GM19328 (cell line): ENCODE measurements at regions not wholly inside any gene's neighbourhood (a gene's known extent, or its start where the extent isn't known, plus 50 kb on each side); places are given as distances from the start of the nearest gene placed in this dataset.
"Not testable (repeated sequence)": the region's sequence is repeated elsewhere in the genome, so short reads cannot be mapped to it uniquely, and the experiment has no call there.

Experiments used
- ATAC-seq: cut with Tn5 transposase; IDR thresholded peaks from one replicate; pipeline ENCODE4 v1.9.1; 2021; ENCODE audit warnings: mild to moderate bottlenecking, moderate library complexity; ENCODE audit not compliant: unreplicated experiment

DNA sequence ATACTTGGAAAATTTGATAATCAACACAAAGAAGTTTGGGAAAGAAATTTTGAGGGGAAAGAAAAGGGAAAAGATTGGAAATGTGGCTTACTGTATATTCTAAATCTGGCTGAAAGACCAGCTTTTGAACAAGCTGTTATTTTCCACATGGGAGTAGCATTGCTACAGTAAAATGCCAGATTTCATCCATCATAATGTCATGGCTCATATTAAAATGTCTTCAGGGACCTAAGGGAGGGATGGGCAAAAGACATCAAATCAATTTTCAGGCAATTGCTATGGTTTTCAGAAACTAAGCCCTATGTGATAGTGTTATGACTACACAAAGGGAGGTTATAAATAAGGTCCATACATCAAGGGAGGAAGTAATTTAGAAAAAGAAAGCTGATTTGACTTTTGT, 1116.9 kb upstream of the CELF2 start:
- ATAC-seq = no peak

DNA sequence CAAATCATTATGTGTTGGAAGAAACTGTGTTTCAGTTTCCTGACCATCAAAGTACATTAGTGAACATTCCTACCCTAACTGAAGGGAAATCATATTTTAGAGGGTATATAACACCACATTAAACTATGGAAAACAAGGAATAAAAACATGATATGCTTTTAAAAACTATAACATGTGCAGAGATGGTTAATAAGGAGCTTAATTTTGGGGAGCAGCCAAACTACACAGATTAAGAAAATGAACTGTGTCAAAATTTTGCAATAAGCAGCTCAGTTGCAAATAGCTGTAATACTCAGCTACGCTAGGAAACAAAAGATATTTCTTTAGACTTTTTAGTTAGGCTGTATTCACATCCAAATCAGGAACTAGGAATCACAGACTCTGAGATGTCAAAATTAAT, 1115.7 kb upstream of the CELF2 start:
- no peak for ATAC-seq

DNA sequence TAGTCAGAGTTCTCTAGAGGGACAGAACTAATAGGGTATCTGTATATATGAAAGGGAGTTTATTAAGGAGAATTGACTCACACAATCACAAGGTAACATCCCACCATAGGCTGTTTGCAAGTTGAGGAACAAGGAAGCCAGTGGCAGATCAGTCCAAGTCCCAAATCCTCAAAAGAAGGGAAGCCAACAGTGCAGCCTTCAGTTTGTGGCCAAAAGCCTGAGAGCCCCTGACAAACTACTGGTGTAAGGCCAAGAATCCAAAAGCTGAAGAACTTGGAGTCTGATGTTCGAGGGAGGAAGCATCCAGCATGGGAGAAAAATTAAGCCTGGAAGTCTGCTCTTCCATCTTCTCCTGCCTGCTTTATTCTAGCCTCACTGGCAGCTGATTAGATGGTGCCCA, 1107.2 kb upstream of the CELF2 start:
- ATAC-seq = no peak

DNA sequence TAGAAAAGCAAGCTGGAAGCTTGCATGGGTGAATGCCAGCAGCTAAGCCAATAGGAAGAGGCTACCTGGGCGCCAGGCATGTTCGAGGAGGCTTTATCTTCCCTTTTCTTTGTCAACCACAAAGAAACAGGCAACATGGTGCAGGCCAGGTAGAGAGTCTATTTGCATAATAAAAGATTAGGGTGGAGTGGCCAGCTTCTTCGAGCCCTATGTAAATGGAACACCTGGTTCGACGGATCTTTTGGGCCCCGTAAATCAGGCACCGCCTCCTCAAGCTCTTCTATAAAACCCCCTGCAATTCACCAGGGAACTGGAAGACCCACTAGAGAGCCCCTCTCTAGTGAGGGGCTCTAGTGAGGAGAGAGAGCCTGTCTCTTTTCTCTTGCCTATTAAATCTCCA, 1106.2 kb upstream of the CELF2 start:
- ATAC-seq = no peak

DNA sequence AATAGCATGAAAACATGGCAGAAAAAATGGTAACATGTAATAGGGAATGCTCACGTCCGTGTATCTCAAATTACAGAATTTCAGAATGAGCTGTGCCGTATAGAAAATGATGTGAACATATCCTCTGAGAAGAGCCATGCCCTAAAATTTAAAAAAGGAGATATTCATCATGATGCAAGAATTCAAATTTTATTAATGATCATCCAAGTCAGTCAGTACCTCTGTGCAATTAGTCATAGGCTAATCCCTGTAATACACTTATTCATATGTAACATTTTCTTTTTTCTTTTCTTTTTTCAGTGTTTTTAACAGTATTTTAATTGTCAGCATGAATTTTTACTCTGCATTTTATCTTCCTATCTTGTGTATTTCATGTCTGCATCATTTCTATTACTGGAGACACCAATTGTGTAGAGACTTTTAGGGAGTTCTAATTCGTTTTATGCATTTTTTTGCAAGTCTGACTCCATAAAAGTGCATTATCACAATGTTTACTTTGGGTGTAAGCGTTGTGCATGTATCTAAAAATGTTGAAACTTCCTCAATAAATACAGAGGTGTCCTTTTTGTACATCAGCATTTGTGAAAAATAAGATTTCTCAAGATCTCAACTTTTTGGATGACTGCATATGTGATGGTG, 1103.7 kb upstream of the CELF2 start:
- no peak for ATAC-seq

DNA sequence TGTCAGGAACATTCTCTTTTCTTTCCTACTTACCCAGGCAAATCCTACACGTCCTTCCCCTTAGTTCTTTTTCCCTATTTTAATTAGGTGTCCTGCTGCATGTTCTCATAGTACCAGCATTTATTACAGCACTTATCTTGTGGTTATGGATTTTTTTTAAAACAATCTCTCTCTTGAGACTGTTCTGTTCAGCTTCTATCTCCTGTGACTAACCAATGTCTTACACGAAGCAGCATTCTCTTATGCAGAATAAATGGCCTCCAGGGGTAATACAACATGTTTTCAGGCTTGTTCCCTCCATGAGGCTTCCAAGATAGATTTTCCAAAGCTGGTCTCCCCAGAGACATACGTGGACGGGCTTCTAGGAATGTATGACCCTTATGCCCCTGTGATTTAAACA, 1096.1 kb upstream of the CELF2 start:
- ATAC-seq = no peak

DNA sequence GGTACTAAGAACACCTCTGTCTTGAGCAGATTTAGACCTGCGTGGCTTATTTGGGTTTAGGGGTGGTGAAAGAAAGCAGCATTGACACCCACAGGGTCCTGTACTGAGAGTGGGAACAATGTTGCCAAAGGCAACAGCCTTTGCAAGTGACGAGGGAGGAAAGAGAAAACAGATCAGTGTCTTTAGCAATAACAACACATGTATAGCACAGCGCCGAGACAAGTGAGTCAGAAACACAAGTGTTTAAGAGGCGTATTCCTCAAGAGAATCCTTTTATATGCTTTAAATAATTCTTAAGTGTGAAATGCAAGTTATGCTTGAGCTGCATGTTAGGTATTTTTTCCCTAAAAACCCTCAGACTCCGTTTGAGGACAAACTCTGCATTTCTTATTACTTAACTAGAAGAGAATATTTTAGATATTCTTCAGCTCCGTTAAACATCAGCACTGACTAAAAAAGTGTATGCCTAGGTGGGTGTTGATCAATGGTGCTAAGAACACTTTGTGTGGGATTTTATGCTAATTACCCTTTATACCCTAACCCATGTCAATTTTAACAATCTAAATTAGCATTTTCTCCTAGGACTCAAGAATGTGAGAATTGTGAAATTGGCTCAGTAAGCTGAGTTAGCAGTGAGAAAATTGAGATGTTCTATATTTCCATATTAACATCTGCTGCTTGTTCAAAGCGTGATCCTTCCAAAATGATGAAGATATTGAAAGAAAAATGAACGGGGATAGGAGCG, 1095.4 kb upstream of the CELF2 start:
- ATAC-seq = no peak

DNA sequence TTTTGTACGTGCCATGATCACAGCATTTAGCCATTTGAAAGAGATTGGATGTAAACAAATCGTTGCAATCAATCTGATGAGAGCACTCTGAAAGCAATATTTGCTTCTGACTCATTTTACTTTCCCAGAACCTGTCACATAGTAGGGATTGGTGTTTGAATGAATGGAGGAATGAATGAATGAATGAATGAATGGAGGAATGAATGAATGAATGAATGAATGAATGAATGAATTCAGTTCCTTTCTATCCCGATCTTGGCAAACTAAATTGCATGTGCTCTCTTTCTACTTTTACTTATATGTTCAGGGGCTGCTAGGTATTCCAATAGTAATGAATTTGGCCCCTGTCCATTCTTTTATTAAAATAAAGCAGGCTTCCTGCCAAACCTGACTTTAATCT, 1091.7 kb upstream of the CELF2 start:
- ATAC-seq = no peak

DNA sequence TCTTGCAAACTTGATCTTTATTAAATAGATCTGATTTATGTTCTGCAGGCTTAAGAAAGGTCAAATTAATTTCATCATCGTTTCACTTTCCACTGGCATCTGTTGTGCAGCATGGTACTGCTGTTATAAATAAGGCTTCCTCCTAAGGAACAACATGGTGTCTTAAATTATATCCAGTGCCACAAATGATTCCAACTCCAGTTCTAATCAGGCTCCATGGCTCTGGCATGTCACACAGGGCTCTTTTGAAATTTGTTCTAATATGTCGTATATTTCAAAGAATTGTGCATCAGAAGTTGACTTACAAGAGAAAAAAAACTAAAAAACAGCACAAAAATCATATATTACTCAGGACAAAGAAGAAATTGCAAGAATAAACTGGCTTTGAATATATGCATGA, 1090.8 kb upstream of the CELF2 start:
- no peak for ATAC-seq

DNA sequence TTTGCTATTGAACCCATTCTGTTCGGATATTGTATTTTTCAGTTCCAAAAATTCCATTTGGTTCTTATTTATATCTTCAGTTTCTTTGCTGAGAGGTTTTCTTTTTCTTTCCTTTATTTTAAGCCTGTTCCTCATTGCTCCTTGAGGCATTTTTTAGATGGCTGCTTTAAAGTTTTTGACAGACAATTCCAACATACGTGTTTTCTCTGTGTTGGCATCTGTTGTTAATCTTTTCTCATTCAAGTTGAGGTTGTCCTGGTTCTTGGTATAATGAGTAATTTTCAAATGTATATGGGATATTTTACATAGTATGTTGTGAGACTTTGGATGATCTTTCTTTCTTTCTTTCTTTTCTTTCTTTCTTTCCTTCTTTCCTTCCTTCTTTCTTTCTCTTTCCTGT, 1078.0 kb upstream of the CELF2 start:
- no peak for ATAC-seq

DNA sequence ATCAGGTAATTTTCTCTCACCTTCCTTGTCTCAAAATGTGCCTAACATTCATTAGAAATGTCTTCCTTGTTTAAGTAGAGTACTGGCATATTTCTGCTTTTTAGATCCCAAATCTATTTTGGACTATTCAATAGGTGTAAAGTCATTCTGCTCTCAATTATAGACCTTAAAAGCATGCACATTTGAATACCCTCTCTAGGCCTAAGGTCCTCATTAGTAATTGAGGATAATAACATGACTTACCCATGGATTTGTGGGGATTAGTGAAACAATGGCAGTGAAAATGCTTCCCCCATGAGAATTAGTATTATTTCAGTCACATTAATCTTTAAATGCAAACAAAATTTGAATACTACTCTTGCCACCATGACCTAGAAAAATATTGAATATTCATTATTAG, 1073.0 kb upstream of the CELF2 start:
- no peak for ATAC-seq

DNA sequence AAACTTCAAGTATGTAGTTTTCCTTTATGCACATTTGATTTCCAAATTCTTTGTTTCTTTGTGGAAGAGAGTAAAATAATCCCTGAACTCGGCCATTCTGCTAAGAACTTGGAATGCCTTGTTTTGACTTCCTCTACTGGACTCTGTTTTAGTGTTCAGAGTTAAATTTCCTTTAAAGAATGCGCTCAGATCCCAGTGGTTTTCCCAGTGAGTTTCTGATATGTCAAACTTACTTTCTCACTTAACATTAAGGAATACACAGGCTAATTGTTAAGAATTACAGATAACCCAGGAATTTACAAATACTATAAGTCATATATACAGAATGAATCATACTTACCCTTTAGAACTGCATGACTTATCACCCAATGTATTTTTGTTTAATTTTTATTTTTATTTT, 1067.6 kb upstream of the CELF2 start:
- ATAC-seq = no peak

DNA sequence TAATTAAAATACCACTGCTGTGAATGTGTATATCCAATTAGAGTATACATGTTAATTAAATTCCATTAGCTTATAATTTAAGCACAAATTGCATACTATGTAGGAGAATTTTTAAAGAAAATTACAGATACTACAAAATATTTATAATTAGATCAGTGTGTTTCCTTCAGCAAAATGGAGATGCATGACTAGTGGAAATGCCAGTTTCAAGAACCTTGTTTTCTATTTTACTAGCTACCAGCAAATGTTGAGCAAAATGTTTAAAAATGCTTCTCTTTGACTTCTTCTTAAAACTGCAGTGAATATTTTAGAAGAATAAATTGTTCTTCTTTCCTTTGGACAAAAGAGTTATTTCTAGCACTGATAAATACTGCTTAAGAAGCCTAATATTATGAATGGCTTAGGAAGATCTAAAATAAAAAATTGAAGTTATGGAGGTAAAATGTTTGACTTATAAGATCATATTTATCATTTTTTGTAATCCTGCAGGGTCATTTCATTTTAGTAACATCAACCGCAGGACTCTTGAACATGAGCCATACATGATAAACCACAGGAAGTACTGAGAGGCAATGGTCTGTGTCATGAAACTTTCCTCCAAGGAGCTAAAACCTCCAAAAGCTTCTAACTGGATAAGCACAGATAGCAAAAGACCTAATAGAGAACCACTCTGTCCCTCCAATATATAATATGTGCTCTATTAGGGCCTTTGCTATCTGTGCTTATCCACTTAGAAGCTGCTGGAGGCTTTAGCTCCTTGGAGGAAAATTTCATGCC, 1066.0 kb upstream of the CELF2 start:
- ATAC-seq = no peak

DNA sequence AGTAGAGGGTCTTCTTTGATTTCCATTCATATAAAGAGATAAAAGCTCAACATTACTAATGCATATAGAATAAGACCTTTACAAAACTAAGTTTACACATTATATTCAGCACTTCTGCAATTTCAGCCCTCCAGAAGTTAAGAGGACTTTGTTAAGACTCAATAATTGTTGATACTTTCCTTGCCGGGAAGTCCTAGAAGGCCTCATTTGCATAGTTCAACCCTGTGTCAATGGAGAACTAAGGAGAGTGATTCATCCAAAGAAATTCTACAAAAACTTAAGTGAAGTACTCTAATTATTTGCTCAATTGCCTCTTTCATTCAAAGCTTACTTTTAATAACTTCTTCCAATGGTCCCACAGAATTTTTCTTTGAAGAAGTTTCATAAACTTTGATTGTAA, 1060.3 kb upstream of the CELF2 start:
- ATAC-seq = no peak

DNA sequence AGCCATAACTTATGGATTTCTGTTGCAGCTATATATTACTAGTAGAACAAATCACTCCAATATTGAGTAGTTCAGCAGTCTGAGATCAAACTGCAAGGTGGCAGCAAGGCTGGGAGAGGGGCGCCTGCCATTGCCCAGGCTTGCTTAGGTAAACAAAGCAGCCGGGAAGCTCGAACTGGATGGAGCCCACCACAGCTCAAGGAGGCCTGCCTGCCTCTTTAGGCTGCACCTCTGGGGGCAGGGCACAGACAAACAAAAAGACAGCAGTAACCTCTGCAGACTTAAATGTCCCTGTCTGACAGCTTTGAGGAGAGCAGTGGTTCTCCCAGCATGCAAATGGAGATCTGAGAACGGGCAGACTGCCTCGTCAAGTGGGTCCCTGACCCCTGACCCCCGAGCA, 1059.8 kb upstream of the CELF2 start:
- not testable (repeated sequence) for ATAC-seq

DNA sequence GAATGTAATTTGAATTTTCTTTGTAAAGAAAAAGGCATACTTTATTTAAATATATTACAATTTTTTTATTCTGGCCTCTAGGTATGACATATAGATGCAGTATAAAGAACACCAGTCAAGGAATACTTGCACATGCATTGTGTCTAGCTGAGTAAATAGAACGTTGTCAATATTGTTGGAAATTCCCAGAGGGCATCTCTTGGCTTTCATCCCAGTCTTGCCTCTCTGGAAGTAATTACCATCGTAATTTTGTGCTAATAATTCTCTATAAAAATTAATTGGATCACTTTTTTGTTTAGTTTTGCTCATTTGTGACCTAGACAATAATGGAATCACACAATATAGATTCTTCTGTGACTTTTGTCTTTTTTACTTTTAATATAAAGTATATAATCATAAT, 1052.3 kb upstream of the CELF2 start:
- ATAC-seq = no peak

DNA sequence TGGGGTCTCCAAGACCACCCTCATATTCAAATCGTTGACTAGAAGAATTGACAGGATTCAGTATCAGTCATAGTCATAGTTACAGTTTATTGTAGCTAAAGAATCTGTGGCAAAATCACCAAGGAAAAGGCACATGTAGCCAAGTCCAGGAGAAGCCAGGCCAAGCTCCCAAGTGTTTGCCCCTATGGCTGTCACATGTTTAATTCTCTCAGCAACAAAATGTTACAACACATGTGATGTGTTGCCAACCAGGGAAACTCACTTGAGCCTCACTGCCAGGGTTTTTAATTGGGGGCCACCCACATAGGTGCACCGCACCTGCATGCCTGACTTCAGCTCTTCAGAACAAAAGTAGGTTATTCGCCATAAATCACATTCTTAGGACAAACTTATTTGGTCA, 1030.9 kb upstream of the CELF2 start:
- ATAC-seq = no peak

DNA sequence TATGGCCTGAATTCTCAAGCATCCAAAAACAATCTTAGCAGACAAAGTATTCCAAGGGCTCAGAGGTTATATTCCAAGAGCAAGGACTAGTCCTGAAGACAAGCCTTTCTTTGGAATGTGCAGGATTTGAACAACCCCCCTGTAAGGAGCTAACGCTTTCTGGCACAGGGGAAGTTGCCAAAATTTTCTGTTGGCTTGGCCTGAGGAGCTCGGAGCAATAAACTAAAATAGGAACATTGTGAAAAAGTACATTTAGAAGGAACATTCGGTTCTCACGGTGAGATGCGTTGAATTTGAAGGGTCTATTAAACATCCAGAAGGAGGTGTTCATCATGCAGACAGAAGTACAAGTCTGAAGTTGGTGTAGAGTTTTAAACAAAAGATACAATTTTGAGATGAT, 1030.5 kb upstream of the CELF2 start:
- ATAC-seq = no peak

DNA sequence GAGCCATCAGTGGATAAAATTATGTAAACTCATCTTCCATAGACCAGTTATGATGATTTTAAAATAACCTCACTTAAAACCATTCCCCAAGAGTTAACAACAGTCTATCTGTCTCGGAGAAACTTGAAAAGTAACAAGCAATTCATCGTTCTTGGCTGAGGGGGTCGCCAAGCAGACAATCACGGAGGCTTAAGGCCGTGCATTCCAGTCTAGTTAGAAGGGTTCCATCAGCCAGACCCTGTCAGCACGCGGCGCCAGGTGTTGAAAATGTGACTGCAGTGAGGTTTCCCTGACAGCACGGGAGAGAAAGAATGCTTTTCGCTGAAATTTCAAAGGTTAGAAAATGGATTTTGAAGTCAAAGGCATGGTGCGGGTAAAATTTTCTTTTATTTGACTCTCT, 1025.0 kb upstream of the CELF2 start:
- ATAC-seq = no peak

DNA sequence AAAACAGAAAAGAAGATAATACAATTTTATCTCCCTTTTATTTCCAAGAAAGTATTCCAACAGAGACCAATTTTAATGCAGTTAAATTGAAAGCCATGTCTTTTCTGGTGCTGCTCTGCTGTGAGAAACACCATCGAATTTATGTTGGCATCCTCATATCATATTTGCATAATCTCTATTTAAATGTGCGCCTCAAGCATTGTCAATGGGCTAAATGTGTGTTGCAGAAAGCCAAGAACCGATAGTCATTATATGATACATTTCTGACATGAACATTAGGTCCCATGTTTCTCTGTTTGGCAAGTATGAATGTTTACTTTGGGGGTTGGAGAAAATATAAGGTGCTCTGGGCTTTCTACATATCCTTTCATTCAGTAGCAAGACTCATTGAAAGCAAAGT, 1023.5 kb upstream of the CELF2 start:
- ATAC-seq = no peak

DNA sequence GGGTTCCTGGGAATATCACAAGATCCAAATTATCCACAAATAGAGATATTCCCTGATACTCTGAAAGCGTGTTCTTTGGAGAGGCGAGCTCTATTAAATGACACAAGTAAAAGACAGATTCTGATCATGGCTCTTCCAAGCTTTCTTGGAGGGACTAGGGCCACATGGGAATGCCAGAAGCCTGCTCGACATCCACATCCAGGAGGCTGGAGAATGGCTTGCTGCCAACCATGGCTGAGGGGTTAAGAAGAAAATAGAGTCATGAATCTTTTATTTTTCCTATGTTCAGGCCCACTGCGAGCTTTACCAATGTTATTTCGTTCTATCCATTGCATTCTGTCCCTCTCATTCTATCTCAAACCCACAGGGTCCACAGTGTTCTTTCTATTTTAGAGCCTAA, 1018.0 kb upstream of the CELF2 start:
- ATAC-seq = no peak

DNA sequence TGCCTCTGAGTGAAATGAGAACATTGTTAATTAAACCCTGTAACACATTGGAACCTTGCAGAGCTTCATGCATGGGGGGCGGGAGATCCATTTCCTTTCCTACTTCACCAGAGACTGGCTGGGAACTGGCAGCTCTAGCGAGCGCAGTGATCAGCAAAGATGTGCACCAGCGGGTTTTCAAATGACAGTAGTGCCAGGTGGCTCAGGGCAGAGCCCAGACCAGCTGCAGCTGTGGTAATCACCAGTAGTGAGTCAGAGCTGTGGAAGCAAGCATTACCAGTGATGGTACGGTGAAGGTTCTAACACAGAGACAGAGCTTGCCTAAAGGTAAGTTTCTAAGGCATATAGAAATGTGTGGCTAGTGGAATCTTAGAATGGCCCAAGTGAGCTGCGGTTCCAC, 1009.7 kb upstream of the CELF2 start:
- no peak for ATAC-seq
